H9 (cell line): ENCODE measurements at regions not wholly inside any gene's neighbourhood (a gene's known extent, or its start where the extent isn't known, plus 50 kb on each side); places are given as distances from the start of the nearest gene placed in this dataset.

Source experiments
- DNase-seq: peaks from one replicate; pipeline ENCODE4 v3.0.0-alpha.2; 2017
- H2AFZ ChIP-seq: one replicate; pipeline ENCODE4 v1.6.1; 2013; ENCODE audit warnings: mild to moderate bottlenecking, low read length, control low read depth, moderate library complexity
- H2AK5ac ChIP-seq: 2 replicates; pipeline ENCODE4 v1.6.1; 2013; ENCODE audit warnings: low read length, control low read depth, mixed read lengths; ENCODE audit not compliant: insufficient read length
- H2BK120ac ChIP-seq: one replicate; pipeline ENCODE4 v1.6.1; 2013; ENCODE audit warnings: low read depth, mild to moderate bottlenecking, low read length, control low read depth, inconsistent platforms; ENCODE audit not compliant: poor library complexity, severe bottlenecking
- H2BK12ac ChIP-seq: 2 replicates; pipeline ENCODE4 v1.6.1; 2013; ENCODE audit warnings: low read length, control low read depth, mixed read lengths, low read depth; ENCODE audit not compliant: insufficient read length
- H2BK15ac ChIP-seq: 2 replicates; pipeline ENCODE4 v1.6.1; 2013; ENCODE audit warnings: low read depth, low read length, control low read depth
- H2BK20ac ChIP-seq: one replicate; pipeline ENCODE4 v1.6.1; 2013; ENCODE audit warnings: low read depth, mild to moderate bottlenecking, low read length, control low read depth, inconsistent platforms; ENCODE audit not compliant: poor library complexity, severe bottlenecking
- H2BK5ac ChIP-seq: 2 replicates; pipeline ENCODE4 v1.6.1; 2013; ENCODE audit warnings: low read length, control low read depth, mixed read lengths; ENCODE audit not compliant: insufficient read length
- H3K14ac ChIP-seq: 2 replicates; pipeline ENCODE4 v1.6.1; 2013; ENCODE audit warnings: low read length, control low read depth; ENCODE audit not compliant: insufficient read depth
- H3K18ac ChIP-seq: 2 replicates; pipeline ENCODE4 v1.6.1; 2013; ENCODE audit warnings: low read depth, mild to moderate bottlenecking, mixed read lengths, low read length, control low read depth; ENCODE audit not compliant: insufficient read length
- H3K23ac ChIP-seq: 2 replicates; pipeline ENCODE4 v1.6.1; 2013; ENCODE audit warnings: low read length, control low read depth, mixed read lengths, low read depth; ENCODE audit not compliant: insufficient read length
- H3K23me2 ChIP-seq: 2 replicates; pipeline ENCODE4 v1.6.1; 2013; ENCODE audit warnings: low read depth, mild to moderate bottlenecking, mixed read lengths, low read length, control low read depth; ENCODE audit not compliant: insufficient read length, poor library complexity, severe bottlenecking
- H3K27ac ChIP-seq: 2 replicates; pipeline ENCODE4 v1.5.1; 2013; ENCODE audit warnings: low read length, control low read depth, mixed read lengths, low read depth; ENCODE audit not compliant: insufficient read length
- H3K27me3 ChIP-seq: 2 replicates; pipeline ENCODE4 v1.6.1; 2013; ENCODE audit warnings: low read length, control low read depth, inconsistent platforms; ENCODE audit not compliant: insufficient read depth
- H3K4ac ChIP-seq: 2 replicates; pipeline ENCODE4 v1.6.1; 2013; ENCODE audit warnings: low read depth, mild to moderate bottlenecking, control low read depth, inconsistent platforms, low read length, moderate library complexity
- H3K4me1 ChIP-seq: 2 replicates; pipeline ENCODE4 v1.6.1; 2013; ENCODE audit warnings: low read length, control low read depth, inconsistent platforms; ENCODE audit not compliant: insufficient read depth
- H3K4me2 ChIP-seq: 2 replicates; pipeline ENCODE4 v1.6.1; 2013; ENCODE audit warnings: low read length, control low read depth, mixed read lengths; ENCODE audit not compliant: insufficient read length, insufficient read depth
- H3K56ac ChIP-seq: 2 replicates; pipeline ENCODE4 v1.6.1; 2013; ENCODE audit warnings: low read depth, mild to moderate bottlenecking, mixed read lengths, low read length, control low read depth; ENCODE audit not compliant: insufficient read length
- H3K79me1 ChIP-seq: 2 replicates; pipeline ENCODE4 v1.6.1; 2013; ENCODE audit warnings: low read depth, mild to moderate bottlenecking, moderate library complexity, low read length, control low read depth, inconsistent platforms; ENCODE audit not compliant: insufficient read depth, poor library complexity, severe bottlenecking
- H3K79me2 ChIP-seq: 2 replicates; pipeline ENCODE4 v1.6.1; 2013; ENCODE audit warnings: low read length, control low read depth, inconsistent platforms; ENCODE audit not compliant: insufficient read depth
- H3K9ac ChIP-seq: 2 replicates; pipeline ENCODE4 v1.6.1; 2013; ENCODE audit warnings: low read length, control low read depth, mixed read lengths; ENCODE audit not compliant: insufficient read length; ENCODE audit errors: extremely low read depth
- H3K9me3 ChIP-seq: one replicate; pipeline ENCODE4 v1.6.1; 2013; ENCODE audit warnings: low read depth, low read length, inconsistent platforms; ENCODE audit not compliant: control insufficient read depth
- H3T11ph ChIP-seq: one replicate; pipeline ENCODE4 v1.6.1; 2013; ENCODE audit warnings: mild to moderate bottlenecking, low read length, control low read depth, inconsistent platforms
- H4K20me1 ChIP-seq: one replicate; pipeline ENCODE4 v1.6.1; 2013; ENCODE audit not compliant: control insufficient read depth, insufficient read length, insufficient read depth
- H4K5ac ChIP-seq: 2 replicates; pipeline ENCODE4 v1.6.1; 2013; ENCODE audit warnings: low read depth, mild to moderate bottlenecking, mixed read lengths, low read length, control low read depth; ENCODE audit not compliant: insufficient read length
- H4K8ac ChIP-seq: replicated peaks from 2 replicates; pipeline ENCODE4 v1.6.1; 2013; ENCODE audit warnings: low read length, control low read depth, mixed read lengths, low read depth; ENCODE audit not compliant: insufficient read length
- H4K91ac ChIP-seq: 2 replicates; pipeline ENCODE4 v1.6.1; 2013; ENCODE audit warnings: low read depth, mild to moderate bottlenecking, moderate library complexity, mixed read lengths, low read length, control low read depth; ENCODE audit not compliant: insufficient read length
- H3K27ac Mint-ChIP-seq, 3 experiments: 2 replicates in 2 of 3; 3 replicates in 1 of 3; pipeline ENCODE4 v1.8.0; 2020 to 2021; ENCODE audit warnings: mixed read lengths in 3 of 3, mild to moderate bottlenecking in 1 of 3, moderate library complexity in 1 of 3
- H3K27me3 Mint-ChIP-seq: 2 replicates; pipeline ENCODE4 v1.8.0; 2021; ENCODE audit warnings: low read depth, mild to moderate bottlenecking, moderate library complexity, mixed read lengths
- H3K36me3 Mint-ChIP-seq, 3 experiments: 2 replicates in 2 of 3; 3 replicates in 1 of 3; pipeline ENCODE4 v1.8.0; 2020 to 2021; ENCODE audit warnings: low read depth in 3 of 3, mixed read lengths in 3 of 3; ENCODE audit not compliant: insufficient read depth in 1 of 3
- H3K4me1 Mint-ChIP-seq, 2 experiments: 2 replicates each; pipeline ENCODE4 v1.8.0; 2020; ENCODE audit warnings: mixed read lengths in 2 of 2
- H3K4me3 Mint-ChIP-seq, 2 experiments: 2 replicates in 1 of 2; 3 replicates in 1 of 2; pipeline ENCODE4 v1.8.0; 2020 to 2021; ENCODE audit warnings: mild to moderate bottlenecking in 2 of 2, mixed read lengths in 2 of 2, moderate library complexity in 1 of 2
- H3K9me3 Mint-ChIP-seq, 2 experiments: 2 replicates in 1 of 2; 3 replicates in 1 of 2; pipeline ENCODE4 v1.8.0; 2020; ENCODE audit warnings: mild to moderate bottlenecking in 2 of 2, mixed read lengths in 2 of 2, moderate library complexity in 1 of 2
- WGBS: extraction: QIAGEN DNeasy Blood & Tissue Kit; methylation state at CpG from one replicate; pipeline ENCODE4 v1.1.7; 2013; ENCODE audit warnings: missing lambda C conversion rate, low lambda C conversion rate, mixed read lengths; ENCODE audit not compliant: insufficient read length; ENCODE audit errors: extremely low coverage; 5-methylcytosine and 5-hydroxymethylcytosine counted together
- TF ChIP-seq, protein P1 (sequence below): fragments of 200-600 bp; sonication (generic); conservative IDR thresholded peaks from 3 replicates; pipeline ENCODE4 v1.8.0; 2021; ENCODE audit warnings: antibody characterized with exemption, mild to moderate bottlenecking

DNA sequence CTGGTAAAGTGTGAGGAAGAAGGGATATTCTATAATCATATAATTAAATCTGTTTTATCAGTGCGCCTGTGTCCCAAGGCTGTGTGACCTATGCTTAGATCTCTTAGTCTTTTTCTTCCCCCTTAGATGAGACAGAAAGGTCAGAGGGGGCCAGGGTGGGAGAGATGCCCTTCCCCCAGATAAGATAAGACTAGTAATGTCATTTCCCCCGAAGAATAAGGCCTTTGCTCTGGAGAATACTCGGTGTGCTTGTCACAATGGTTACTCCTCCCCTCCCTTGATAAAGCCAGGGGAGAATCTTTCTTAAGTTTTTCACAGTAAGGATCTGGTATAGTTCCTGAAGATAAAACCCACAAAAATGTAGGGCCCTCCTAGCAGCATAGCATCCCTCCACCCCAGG, 1041.8 kb downstream of the SORCS3 start:
- Histone ChIP-seq H3K79me1 (no peaks in the 10 kb centered on the region), H3K9me3 (no peaks in the 10 kb centered on the region), H3K27me3 (no peaks in the 10 kb centered on the region), H3K4me1 (no peaks in the 10 kb centered on the region), H3K4me2 (no peak overlapping the region), H4K91ac (no peak overlapping the region), H2BK120ac (no peak overlapping the region), H2AFZ (no peak overlapping the region), H3K27ac (no peak overlapping the region), H3K18ac (no peak overlapping the region), H3K56ac (no peak overlapping the region), H3K9ac (no peak overlapping the region), H3K23me2 (no peaks in the 10 kb centered on the region), H2BK5ac (no peak overlapping the region), H3K4ac (no peak overlapping the region), H3K23ac (no peak overlapping the region), H3K79me2 (no peaks in the 10 kb centered on the region), H2BK20ac (no peak overlapping the region), H3K14ac (no peak overlapping the region), H4K8ac (no peak overlapping the region), H2BK15ac (no peak overlapping the region), H4K5ac (no peak overlapping the region), H4K20me1 (no peaks in the 10 kb centered on the region), H2BK12ac (no peak overlapping the region), H2AK5ac (no peak overlapping the region), H3T11ph (no peak overlapping the region)
- Mint-ChIP-seq H3K36me3 (peaks cover 0 to 38% (median 11%) of the 10 kb centered on the region in 3 experiments; a peak in 5 of 7 replicates), H3K27ac (no peak overlapping the region), H3K4me3 (peak overlapping the region in 1 of 2 experiments; percentile 18; a peak in 1 of 5 replicates), H3K27me3 (no peaks in the 10 kb centered on the region), H3K4me1 (peaks cover 22 to 46% of the 10 kb centered on the region in 2 experiments), H3K9me3 (peaks cover 19 to 21% of the 10 kb centered on the region in 2 experiments)
- TF ChIP-seq, protein P1, sequence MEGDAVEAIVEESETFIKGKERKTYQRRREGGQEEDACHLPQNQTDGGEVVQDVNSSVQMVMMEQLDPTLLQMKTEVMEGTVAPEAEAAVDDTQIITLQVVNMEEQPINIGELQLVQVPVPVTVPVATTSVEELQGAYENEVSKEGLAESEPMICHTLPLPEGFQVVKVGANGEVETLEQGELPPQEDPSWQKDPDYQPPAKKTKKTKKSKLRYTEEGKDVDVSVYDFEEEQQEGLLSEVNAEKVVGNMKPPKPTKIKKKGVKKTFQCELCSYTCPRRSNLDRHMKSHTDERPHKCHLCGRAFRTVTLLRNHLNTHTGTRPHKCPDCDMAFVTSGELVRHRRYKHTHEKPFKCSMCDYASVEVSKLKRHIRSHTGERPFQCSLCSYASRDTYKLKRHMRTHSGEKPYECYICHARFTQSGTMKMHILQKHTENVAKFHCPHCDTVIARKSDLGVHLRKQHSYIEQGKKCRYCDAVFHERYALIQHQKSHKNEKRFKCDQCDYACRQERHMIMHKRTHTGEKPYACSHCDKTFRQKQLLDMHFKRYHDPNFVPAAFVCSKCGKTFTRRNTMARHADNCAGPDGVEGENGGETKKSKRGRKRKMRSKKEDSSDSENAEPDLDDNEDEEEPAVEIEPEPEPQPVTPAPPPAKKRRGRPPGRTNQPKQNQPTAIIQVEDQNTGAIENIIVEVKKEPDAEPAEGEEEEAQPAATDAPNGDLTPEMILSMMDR: no peak
- WGBS: no CpG with 5 or more reads among the region's 3 CpGs
- no peak for DNase-seq
